C4-2B (cell line): ENCODE measurements at regions not wholly inside any gene's neighbourhood (a gene's known extent, or its start where the extent isn't known, plus 50 kb on each side); places are given as distances from the start of the nearest gene placed in this dataset.

Source experiments
- H3K27ac ChIP-seq: fragments of 450-650 bp; 2 replicates; pipeline ENCODE4 v1.5.1; 2017
- CTCF ChIP-seq: fragments of 450-650 bp; conservative IDR thresholded peaks from 2 replicates; pipeline ENCODE4 v1.5.1; 2017; ENCODE audit warnings: mild to moderate bottlenecking
- ZFX ChIP-seq: fragments of 450-650 bp; IDR thresholded peaks from 2 replicates; pipeline ENCODE4 v1.6.1; 2017

- H3K27ac ChIP-seq = no peak overlapping the region
- TF ChIP-seq CTCF (no peak), ZFX (no peak)
Measured at GRCh38 chr2:221361633-221362032, 210.5 kb downstream of the EPHA4 start.

DNA sequence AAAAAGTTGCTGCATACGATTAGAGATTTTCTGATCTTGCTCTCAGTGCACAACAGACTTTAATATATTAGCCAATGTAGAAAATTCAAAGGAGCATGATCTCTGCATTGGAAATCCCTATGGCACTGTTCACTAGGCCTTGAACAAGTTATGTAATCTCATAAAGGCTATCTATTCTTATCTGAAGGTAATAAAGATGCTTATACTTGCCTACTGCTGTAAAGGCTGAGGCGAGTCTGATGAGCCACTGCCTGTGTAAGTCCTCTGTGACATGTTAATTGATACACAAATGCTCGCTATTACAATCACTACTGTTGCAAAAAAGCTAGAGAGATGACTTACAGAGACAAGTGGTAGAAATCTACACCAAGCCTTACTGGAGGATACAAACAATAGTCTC, 207.4 kb downstream of the EPHA4 start:
- H3K27ac ChIP-seq = no peak overlapping the region
- TF ChIP-seq CTCF (no peak), ZFX (no peak)
